ENCODE measurements at regions not wholly inside any gene's neighbourhood (a gene's known extent, or its start where the extent isn't known, plus 50 kb on each side); places are given as distances from the start of the nearest gene placed in this dataset.

- DNase-seq (ENCODE audit: low spot score), result no peak
- FAIRE-seq, result no peak
Measured at GRCh38 chr4:148774134-148774533, 331.9 kb upstream of the NR3C2 start.

GRCh38 chr4:148773313-148773712 is 331.1 kb upstream of the NR3C2 start:
- DNase-seq (ENCODE audit: low spot score) (no peak), FAIRE-seq (no peak)

- DNase-seq (ENCODE audit: low spot score), result no peak
- no peak for FAIRE-seq
Measured at GRCh38 chr4:148770848-148771247, 328.6 kb upstream of the NR3C2 start.

- no peak for DNase-seq (ENCODE audit: low spot score)
- no peak for FAIRE-seq
Measured at GRCh38 chr4:148770377-148770776, 328.2 kb upstream of the NR3C2 start.

GRCh38 chr4:148764720-148765119 is 322.5 kb upstream of the NR3C2 start:
- DNase-seq (ENCODE audit: low spot score) (no peak), FAIRE-seq (no peak)

- no peak for DNase-seq (ENCODE audit: low spot score)
- no peak for FAIRE-seq
Measured at GRCh38 chr4:148757171-148757570, 315.0 kb upstream of the NR3C2 start.

- FAIRE-seq (no peak), DNase-seq (ENCODE audit: low spot score) (no peak)
Measured at GRCh38 chr4:148749403-148749802, 307.2 kb upstream of the NR3C2 start.

- no peak for DNase-seq (ENCODE audit: low spot score)
Measured at GRCh38 chr4:148747721-148748268, 305.6 kb upstream of the NR3C2 start.

GRCh38 chr4:148740701-148741100 is 298.5 kb upstream of the NR3C2 start:
- FAIRE-seq, result no peak
- DNase-seq (ENCODE audit: low spot score), result no peak

More at GRCh38 chr4:148747721-148748268, 305.6 kb upstream of the NR3C2 start:
- FAIRE-seq, result no peak

GRCh38 chr4:148737061-148737770 is 295.0 kb upstream of the NR3C2 start:
- FAIRE-seq, result no peak

GRCh38 chr4:148735432-148736155 is 293.4 kb upstream of the NR3C2 start:
- FAIRE-seq (no peak), DNase-seq (ENCODE audit: low spot score) (peak; percentile 16)

More at GRCh38 chr4:148737061-148737770, 295.0 kb upstream of the NR3C2 start:
- no peak for DNase-seq (ENCODE audit: low spot score)

GRCh38 chr4:148730766-148731165 is 288.6 kb upstream of the NR3C2 start:
- FAIRE-seq (no peak), DNase-seq (ENCODE audit: low spot score) (no peak)

GRCh38 chr4:148730082-148730640 is 287.9 kb upstream of the NR3C2 start:
- no peak for DNase-seq (ENCODE audit: low spot score)
- no peak for FAIRE-seq

- FAIRE-seq, result no peak
Measured at GRCh38 chr4:148717988-148718387, 275.8 kb upstream of the NR3C2 start.

GRCh38 chr4:148716431-148717052 is 274.3 kb upstream of the NR3C2 start:
- no peak for DNase-seq (ENCODE audit: low spot score)
- FAIRE-seq, result no peak

More at GRCh38 chr4:148717988-148718387, 275.8 kb upstream of the NR3C2 start:
- no peak for DNase-seq (ENCODE audit: low spot score)

GRCh38 chr4:148704291-148704690 is 262.1 kb upstream of the NR3C2 start:
- DNase-seq (ENCODE audit: low spot score) (no peak), FAIRE-seq (no peak)

- no peak for FAIRE-seq
- DNase-seq (ENCODE audit: low spot score), result no peak
Measured at GRCh38 chr4:148694702-148695101, 252.5 kb upstream of the NR3C2 start.

- no peak for DNase-seq (ENCODE audit: low spot score)
- FAIRE-seq, result no peak
Measured at GRCh38 chr4:148693913-148694649, 251.9 kb upstream of the NR3C2 start.

- DNase-seq (ENCODE audit: low spot score), result no peak
- FAIRE-seq, result no peak
Measured at GRCh38 chr4:148692242-148692641, 250.0 kb upstream of the NR3C2 start.

- FAIRE-seq (no peak), DNase-seq (ENCODE audit: low spot score) (no peak)
Measured at GRCh38 chr4:148686449-148686848, 244.2 kb upstream of the NR3C2 start.

- FAIRE-seq (no peak), DNase-seq (ENCODE audit: low spot score) (no peak)
Measured at GRCh38 chr4:148684638-148685037, 242.4 kb upstream of the NR3C2 start.

Data from urothelium cell line (cell line).